Left lung (tissue), 4 donors: ENCODE measurements at regions not wholly inside any gene's neighbourhood (a gene's known extent, or its start where the extent isn't known, plus 50 kb on each side); places are given as distances from the start of the nearest gene placed in this dataset.
A peak's percentile ranks its signal among the peaks of the same experiment; 100 is the strongest.

Source experiments
- ATAC-seq: fragments of 200-7000 bp; cut with Tn5 transposase; one replicate; pipeline ENCODE4 v1.9.1; 2020; ENCODE audit warnings: moderate library complexity
- DNase-seq, 4 donors: peaks; one replicate each; pipeline ENCODE4 v3.0.0-alpha.2; 2013 to 2020
- H3K27ac ChIP-seq, 2 donors: fragments of 200-600 bp; sonication (generic) in 1 of 2; one replicate each; pipeline versions ENCODE4 v1.5.0 to v1.8.0; 2020 to 2021
- H3K27me3 ChIP-seq, 2 donors: fragments of 200-600 bp; sonication (generic) in 1 of 2; one replicate each; pipeline versions ENCODE4 v1.5.0 to v1.8.0; 2020 to 2021
- H3K36me3 ChIP-seq, 2 donors: fragments of 200-600 bp; sonication (generic) in 1 of 2; one replicate each; pipeline versions ENCODE4 v1.5.0 to v1.8.0; 2020 to 2021
- H3K4me1 ChIP-seq, 2 donors: fragments of 200-600 bp; one replicate each; pipeline ENCODE4 v1.8.0; 2021
- H3K4me3 ChIP-seq, 2 donors: fragments of 200-600 bp; sonication (generic) in 1 of 2; one replicate each; pipeline versions ENCODE4 v1.5.0 to v1.8.0; 2020 to 2021; ENCODE audit warnings: mild to moderate bottlenecking in 1 of 2
- H3K9me3 ChIP-seq, 2 donors: fragments of 200-600 bp; sonication (generic) in 1 of 2; one replicate each; pipeline versions ENCODE4 v1.5.0 to v1.8.0; 2020 to 2021
- CTCF ChIP-seq, 2 donors: fragments of 200-600 bp; sonication (generic) in 1 of 2; IDR thresholded peaks; one replicate each; pipeline versions ENCODE4 v1.5.0 to v1.8.0; 2021; ENCODE audit warnings: antibody characterized with exemption in 2 of 2
- intact Hi-C, 2 donors: fragments of 100-400 bp; cut with DNase I; formaldehyde crosslinking; loops; one replicate each; pipeline versions ENCODE4 v1.11.2 to v1.14.2; 2022
- donor health status: DM: no; HTN: yes; CAD: no.
- donor health status: DM: no; HTN: no; CAD: no.

DNA sequence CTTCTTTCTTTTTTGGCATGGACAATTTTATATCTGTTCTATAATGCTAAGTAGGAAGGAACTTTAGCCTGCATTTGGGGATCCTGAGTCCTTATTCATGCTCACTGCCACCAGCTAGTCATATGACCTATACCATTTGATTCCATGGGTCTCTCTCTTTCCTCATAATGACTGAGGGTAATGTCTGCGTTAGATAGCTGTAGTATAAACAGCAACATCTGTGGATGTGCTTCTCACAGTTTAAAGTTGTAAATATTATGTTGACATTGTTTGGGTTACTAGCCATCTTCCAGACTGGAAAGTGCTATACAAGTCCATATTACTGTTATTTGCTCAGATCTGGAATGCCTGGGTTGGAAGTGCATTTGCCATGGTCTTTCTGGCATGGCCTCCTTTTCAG, 274.9 kb upstream of the SEMA6D start:
- H3K27me3 ChIP-seq, result no peaks in the 10 kb centered on the region
- H3K27ac ChIP-seq, result no peak overlapping the region
- no peaks in the 10 kb centered on the region for H3K9me3 ChIP-seq
- peak in 2 of 4 donors; percentile 42 to 67 for DNase-seq
- peaks cover 0 to 2% of the 10 kb centered on the region in 2 donors for H3K4me1 ChIP-seq
- no peak overlapping the region for H3K4me3 ChIP-seq
- no peak for TF ChIP-seq CTCF (IDR thresholded peaks at IDR 0.05)
- intact Hi-C loops, result no loop called here
- H3K36me3 ChIP-seq, result no peaks in the 10 kb centered on the region
- ATAC-seq, result no peak

- Histone ChIP-seq H3K4me1 (peaks cover 0 to 2% of the 10 kb centered on the region in 2 donors), H3K9me3 (no peaks in the 10 kb centered on the region), H3K27me3 (no peaks in the 10 kb centered on the region), H3K4me3 (no peak overlapping the region), H3K36me3 (no peaks in the 10 kb centered on the region), H3K27ac (no peak overlapping the region)
- intact Hi-C loops, result no loop called here
- ATAC-seq, result no peak
- no peak for DNase-seq
- TF ChIP-seq CTCF (IDR thresholded peaks at IDR 0.05), result no peak
Observed at GRCh38 chr15:47443839-47444238, 273.5 kb upstream of the SEMA6D start.

DNA sequence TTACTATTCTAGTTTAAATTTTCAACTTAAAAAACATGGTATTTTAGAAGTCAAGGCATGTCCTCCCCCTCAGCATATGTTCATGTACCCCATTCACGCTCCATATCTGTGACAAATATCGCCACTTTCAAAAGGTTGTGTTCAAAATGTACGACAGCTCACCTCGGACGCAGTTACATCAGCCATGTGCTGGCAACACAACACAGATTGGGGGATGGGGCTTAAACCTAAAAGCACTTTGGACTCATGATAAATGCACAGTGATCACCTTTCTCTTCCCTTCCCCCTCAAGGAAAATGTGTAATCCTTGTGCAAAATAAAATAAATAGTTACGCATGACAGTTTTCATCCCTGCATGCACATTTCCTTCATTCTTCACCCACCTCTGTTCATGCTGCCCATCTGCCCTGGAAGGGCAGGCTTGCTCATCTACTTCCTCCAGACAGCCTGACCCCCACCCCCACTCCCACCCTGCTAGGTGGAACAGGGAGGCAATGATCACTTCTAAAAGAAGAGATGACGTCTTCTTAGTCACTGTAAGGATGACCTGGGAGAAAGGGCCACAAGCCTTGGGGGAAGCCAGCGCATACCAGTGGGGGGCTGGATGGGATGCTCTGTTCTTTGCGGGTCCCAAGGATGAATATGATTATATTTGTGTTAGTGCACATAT, 271.4 kb upstream of the SEMA6D start:
- no peaks in the 10 kb centered on the region for H3K27me3 ChIP-seq
- no peak for ATAC-seq
- no peaks in the 10 kb centered on the region for H3K36me3 ChIP-seq
- intact Hi-C loops, result no loop called here
- no peak overlapping the region for H3K27ac ChIP-seq
- no peaks in the 10 kb centered on the region for H3K9me3 ChIP-seq
- H3K4me1 ChIP-seq, result peaks cover 0 to 2% of the 10 kb centered on the region in 2 donors
- H3K4me3 ChIP-seq, result no peak overlapping the region
- no peak for DNase-seq
- TF ChIP-seq CTCF (IDR thresholded peaks at IDR 0.05), result no peak

DNA sequence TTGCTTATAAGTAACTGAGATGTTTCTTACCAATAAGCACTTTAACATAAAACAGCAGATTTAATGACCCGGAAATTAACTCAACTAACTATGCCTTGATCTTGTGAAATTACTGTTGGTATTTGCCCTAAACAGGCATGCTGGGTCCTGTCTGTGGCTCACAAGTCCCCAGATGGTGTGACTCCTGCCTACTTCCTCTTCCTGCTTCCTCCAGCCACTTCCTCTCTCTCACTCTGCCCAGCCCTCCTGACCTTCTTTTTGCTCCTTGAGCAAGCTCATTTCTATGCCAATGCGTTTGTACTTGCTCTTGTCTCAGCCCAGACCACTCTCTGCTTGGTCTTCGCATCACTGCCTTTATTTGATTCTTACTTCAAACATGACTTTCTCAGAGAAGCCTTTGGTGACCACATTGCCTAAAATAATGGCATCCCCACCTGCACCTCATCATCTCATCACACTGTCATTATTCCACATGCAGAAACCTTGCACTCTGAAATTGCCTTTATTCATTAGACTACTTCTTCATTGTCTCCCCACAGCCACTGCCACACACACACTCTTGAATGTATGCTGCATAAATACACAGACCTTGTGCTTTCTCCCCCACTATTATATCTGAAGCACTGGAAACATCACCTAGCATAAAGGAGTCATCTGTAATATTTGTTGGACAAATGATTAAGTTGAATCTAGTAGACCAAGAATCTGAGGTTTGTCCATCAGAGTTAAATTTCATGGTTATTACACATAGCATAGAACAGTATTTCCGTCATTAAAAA, 256.3 kb upstream of the SEMA6D start:
- no peak overlapping the region for H3K27ac ChIP-seq
- no peaks in the 10 kb centered on the region for H3K9me3 ChIP-seq
- no peaks in the 10 kb centered on the region for H3K4me1 ChIP-seq
- no peaks in the 10 kb centered on the region for H3K36me3 ChIP-seq
- TF ChIP-seq CTCF (IDR thresholded peaks at IDR 0.05), result no peak
- no peak for ATAC-seq
- DNase-seq, result no peak
- no peaks in the 10 kb centered on the region for H3K27me3 ChIP-seq
- H3K4me3 ChIP-seq, result no peak overlapping the region
- intact Hi-C loops, result no loop called here

DNA sequence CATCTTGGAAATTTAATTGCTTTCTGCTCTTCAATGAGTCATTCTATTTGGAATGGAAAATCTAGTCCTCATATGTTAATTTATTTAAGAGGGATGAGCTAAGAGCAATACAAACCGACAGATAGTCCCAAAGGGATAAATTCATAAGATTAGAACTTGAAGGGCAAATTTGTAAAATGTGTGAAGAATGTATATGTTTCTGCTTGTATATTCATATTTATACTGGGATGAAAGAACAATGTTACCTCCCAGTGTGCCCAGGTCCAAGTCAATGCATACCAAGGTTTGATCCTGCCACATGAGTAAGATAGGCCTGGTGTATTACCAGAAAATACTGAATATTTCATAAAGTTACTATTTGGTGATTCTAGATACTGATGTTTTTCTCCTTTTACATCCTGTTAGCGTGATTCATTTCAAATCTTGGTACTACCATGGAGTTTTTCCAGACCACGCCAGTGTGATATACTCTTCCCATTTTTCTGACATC, 255.6 kb upstream of the SEMA6D start:
- intact Hi-C loops, result no loop called here
- DNase-seq (no peak), ATAC-seq (no peak)
- H3K27ac ChIP-seq, result no peak overlapping the region
- no peaks in the 10 kb centered on the region for H3K4me1 ChIP-seq
- no peaks in the 10 kb centered on the region for H3K27me3 ChIP-seq
- TF ChIP-seq CTCF (IDR thresholded peaks at IDR 0.05), result no peak
- H3K36me3 ChIP-seq, result no peaks in the 10 kb centered on the region
- H3K4me3 ChIP-seq, result no peak overlapping the region
- no peaks in the 10 kb centered on the region for H3K9me3 ChIP-seq
